B cell (primary cell): ENCODE measurements at regions not wholly inside any gene's neighbourhood (a gene's known extent, or its start where the extent isn't known, plus 50 kb on each side); places are given as distances from the start of the nearest gene placed in this dataset.

Experiments
- ATAC-seq: fragments of 200-7000 bp; cut with Tn5 transposase; one replicate; pipeline ENCODE4 v1.10.0; 2021; ENCODE audit warnings: low read depth, mild to moderate bottlenecking, moderate number of reproducible peaks, moderate library complexity
- CTCF ChIA-PET: fragments of 350-600 bp; sonication (Branson Sonifier 250); formaldehyde crosslinking; loops from one replicate; lab custom pipeline; 2021; ENCODE audit warnings: antibody characterized with exemption, inconsistent platforms; lab: Charles Lee
- POLR2A ChIA-PET: fragments of 350-600 bp; sonication (Branson Sonifier 250); formaldehyde crosslinking; loops from one replicate; lab custom pipeline; 2021; ENCODE audit warnings: antibody characterized with exemption; lab: Charles Lee
- DNase-seq: peaks from one replicate; pipeline ENCODE4 v3.0.0; 2013
- H2AFZ ChIP-seq: 2 replicates; pipeline ENCODE4 v1.6.1; 2012; ENCODE audit warnings: mild to moderate bottlenecking, low read depth, low read length; ENCODE audit not compliant: insufficient read depth, poor library complexity, severe bottlenecking
- H3K27ac ChIP-seq, 2 donors: 1 replicate in 1 of 2; 2 replicates in 1 of 2; pipeline ENCODE4 v1.5.1; 2012 to 2013; ENCODE audit warnings: low read length in 2 of 2, mild to moderate bottlenecking in 2 of 2, moderate library complexity in 1 of 2
- H3K27me3 ChIP-seq, 4 experiments: fragments of 200-600 bp in 1 of 4; sonication (generic) in 1 of 4; replicated peaks in 1 of 4; 1 replicate in 2 of 4; 2 replicates in 2 of 4; pipeline versions ENCODE4 v1.6.1 to v1.7.0; 2013 to 2016; ENCODE audit warnings: low read length in 3 of 4, mild to moderate bottlenecking in 2 of 4, mixed read lengths in 1 of 4, moderate library complexity in 1 of 4; ENCODE audit not compliant: insufficient read depth in 4 of 4, control insufficient read depth in 3 of 4; ENCODE audit errors: control extremely low read depth in 1 of 4
- H3K36me3 ChIP-seq, 2 experiments: replicated peaks in 1 of 2; 1 replicate in 1 of 2; 2 replicates in 1 of 2; pipeline versions ENCODE4 v1.6.1 to v1.7.1; 2013; ENCODE audit warnings: low read length in 1 of 2; ENCODE audit not compliant: insufficient read depth in 2 of 2, control insufficient read depth in 1 of 2; ENCODE audit errors: control extremely low read depth in 1 of 2, extremely low read depth in 1 of 2
- H3K4me1 ChIP-seq, 2 donors: fragments of 200-600 bp in 1 of 2; sonication (generic) in 1 of 2; 1 replicate in 1 of 2; 2 replicates in 1 of 2; pipeline versions ENCODE4 v1.5.1 to v1.6.1; 2013 to 2017; ENCODE audit warnings: low read length in 2 of 2; ENCODE audit not compliant: control insufficient read depth in 2 of 2, insufficient read depth in 2 of 2
- H3K4me2 ChIP-seq: replicated peaks from 2 replicates; pipeline ENCODE3; 2012; ENCODE audit warnings: mild to moderate bottlenecking, low read depth, low read length; ENCODE audit not compliant: poor library complexity, severe bottlenecking
- H3K4me3 ChIP-seq, 5 experiments: fragments of 200-600 bp in 1 of 5; sonication (generic) in 1 of 5; 1 replicate in 3 of 5; 2 replicates in 2 of 5; pipeline versions ENCODE4 v1.5.1 to v1.7.0; 2011 to 2016; ENCODE audit warnings: low read length in 4 of 5, mild to moderate bottlenecking in 4 of 5, low read depth in 2 of 5, control low read depth in 1 of 5, moderate library complexity in 1 of 5; ENCODE audit not compliant: insufficient read depth in 1 of 5; ENCODE audit errors: control extremely low read depth in 1 of 5, extremely low read depth in 1 of 5
- H3K79me2 ChIP-seq: fragments of 200-600 bp; sonication (generic); one replicate; pipeline ENCODE4 v1.6.0; 2016; ENCODE audit warnings: low read length; ENCODE audit not compliant: control insufficient read depth, insufficient read depth
- H3K9ac ChIP-seq: fragments of 200-600 bp; sonication (generic); 2 replicates; pipeline ENCODE4 v1.6.1; 2017; ENCODE audit warnings: mild to moderate bottlenecking, low read length, moderate library complexity
- H3K9me3 ChIP-seq, 3 donors: one replicate each; pipeline versions ENCODE4 v1.6.1 to v1.7.1; 2013; ENCODE audit warnings: low read length in 2 of 3; ENCODE audit not compliant: control insufficient read depth in 2 of 3, insufficient read depth in 1 of 3; ENCODE audit errors: control extremely low read depth in 1 of 3
- H4K20me1 ChIP-seq: 2 replicates; pipeline ENCODE4 v1.6.0; 2012; ENCODE audit warnings: mild to moderate bottlenecking, low read length; ENCODE audit not compliant: insufficient read depth, control insufficient read depth, poor library complexity, severe bottlenecking
- H3K27ac Mint-ChIP-seq: one replicate; pipeline ENCODE4 v1.8.0; 2021; ENCODE audit warnings: mixed read lengths
- H3K27me3 Mint-ChIP-seq: one replicate; pipeline ENCODE4 v1.8.0; 2021; ENCODE audit warnings: mixed read lengths
- H3K4me1 Mint-ChIP-seq: one replicate; pipeline ENCODE4 v1.8.0; 2021; ENCODE audit warnings: mixed read lengths
- H3K4me3 Mint-ChIP-seq: one replicate; pipeline ENCODE4 v1.8.0; 2021; ENCODE audit warnings: mixed read lengths
- H3K9me3 Mint-ChIP-seq: one replicate; pipeline ENCODE4 v1.8.0; 2022; ENCODE audit warnings: mixed read lengths; ENCODE audit not compliant: insufficient read depth
- CTCF ChIP-seq: fragments of 200-600 bp; IDR thresholded peaks from one replicate; pipeline ENCODE4 v1.8.0; 2022; ENCODE audit warnings: antibody characterized with exemption, mild to moderate bottlenecking
- EZH2 ChIP-seq: IDR thresholded peaks from 2 replicates; pipeline ENCODE4 v1.6.1; 2012; ENCODE audit warnings: borderline replicate concordance, low read depth, mild to moderate bottlenecking, moderate library complexity, low read length; ENCODE audit not compliant: insufficient read depth, poor library complexity, severe bottlenecking
- WGBS: methylation state at CpG from one replicate; pipeline ENCODE4 v1.1.5; 2013; ENCODE audit warnings: missing lambda C conversion rate; ENCODE audit not compliant: insufficient coverage; 5-methylcytosine and 5-hydroxymethylcytosine counted together
- intact Hi-C: fragments of 100-400 bp; cut with micrococcal nuclease; formaldehyde crosslinking; loops from one replicate; pipeline ENCODE4 v1.10.0; 2022

- Histone ChIP-seq H3K4me1 (no peaks in the 10 kb centered on the region), H3K9me3 (no peaks in the 10 kb centered on the region), H3K36me3 (no peaks in the 10 kb centered on the region), H2AFZ (no peak overlapping the region), H3K4me2 (no peak overlapping the region), H3K79me2 (no peaks in the 10 kb centered on the region), H3K4me3 (no peak overlapping the region), H3K9ac (no peak overlapping the region), H4K20me1 (no peaks in the 10 kb centered on the region), H3K27ac (no peak overlapping the region), H3K27me3 (no peaks in the 10 kb centered on the region)
- 71% methylated on average over 1 of the region's 1 CpG for WGBS
- DNase-seq = no peak
- H3K4me3 Mint-ChIP-seq = no peak overlapping the region
- TF ChIP-seq CTCF (no peak), EZH2 (no peak)
- ChIA-PET POLR2A (no interaction called here), CTCF (no interaction called here)
- H3K27me3 Mint-ChIP-seq = peaks cover 6% of the 10 kb centered on the region
- H3K9me3 Mint-ChIP-seq = no peaks in the 10 kb centered on the region
- ATAC-seq = no peak
- intact Hi-C loops = no loop called here
- H3K4me1 Mint-ChIP-seq = no peaks in the 10 kb centered on the region
- H3K27ac Mint-ChIP-seq = no peak overlapping the region
Observed at GRCh38 chr3:110810356-110810755, 261.3 kb upstream of the NECTIN3 start.

DNA sequence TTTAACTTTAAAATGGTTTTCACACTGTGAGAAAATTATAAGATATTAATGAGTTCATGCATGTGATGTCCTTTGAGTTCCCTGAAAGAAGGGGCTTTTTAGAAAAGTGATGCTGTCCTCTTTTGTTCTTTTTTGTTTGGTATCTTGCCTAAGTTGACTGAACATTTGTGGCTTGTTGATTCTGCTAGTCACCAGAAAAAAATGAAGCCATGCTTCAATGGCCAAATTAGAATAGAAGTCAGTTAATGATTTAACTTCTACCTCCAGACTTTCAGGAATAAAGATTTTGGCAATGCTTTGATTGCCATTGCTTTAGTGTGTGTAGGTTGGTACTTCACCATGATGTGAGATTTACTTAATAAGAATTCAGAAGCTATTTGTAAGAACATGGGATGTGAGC is 260.6 kb upstream of the NECTIN3 start:
- Histone ChIP-seq H3K27me3 (no peaks in the 10 kb centered on the region), H3K4me2 (no peak overlapping the region), H4K20me1 (no peaks in the 10 kb centered on the region), H3K27ac (no peak overlapping the region), H3K4me1 (no peaks in the 10 kb centered on the region), H3K4me3 (no peak overlapping the region), H2AFZ (no peak overlapping the region), H3K9ac (no peak overlapping the region), H3K9me3 (no peaks in the 10 kb centered on the region), H3K79me2 (no peaks in the 10 kb centered on the region), H3K36me3 (no peaks in the 10 kb centered on the region)
- TF ChIP-seq CTCF (no peak), EZH2 (no peak)
- no peaks in the 10 kb centered on the region for H3K4me1 Mint-ChIP-seq
- no peaks in the 10 kb centered on the region for H3K9me3 Mint-ChIP-seq
- H3K27ac Mint-ChIP-seq = no peak overlapping the region
- no peak overlapping the region for H3K4me3 Mint-ChIP-seq
- peaks cover 6% of the 10 kb centered on the region for H3K27me3 Mint-ChIP-seq
- ChIA-PET POLR2A (no interaction called here), CTCF (no interaction called here)
- DNase-seq (no peak), ATAC-seq (no peak)
- intact Hi-C loops = no loop called here
